Lower leg skin (tissue), 3 donors: ENCODE measurements at regions not wholly inside any gene's neighbourhood (a gene's known extent, or its start where the extent isn't known, plus 50 kb on each side); places are given as distances from the start of the nearest gene placed in this dataset.
"Not testable (repeated sequence)": the region's sequence is repeated elsewhere in the genome, so short reads cannot be mapped to it uniquely, and the experiment has no call there.

ENCODE experiments used
- CTCF ChIP-seq, 3 donors: fragments of 450-650 bp; IDR thresholded peaks; one replicate each; pipeline ENCODE4 v1.5.1; 2016; ENCODE audit warnings: antibody characterized with exemption in 3 of 3, mild to moderate bottlenecking in 3 of 3, moderate library complexity in 2 of 3
- POLR2A ChIP-seq, 2 donors: fragments of 450-650 bp; IDR thresholded peaks; one replicate each; pipeline ENCODE4 v1.6.1; 2016 to 2017; ENCODE audit warnings: antibody characterized with exemption in 2 of 2, mild to moderate bottlenecking in 1 of 2, moderate library complexity in 1 of 2

DNA sequence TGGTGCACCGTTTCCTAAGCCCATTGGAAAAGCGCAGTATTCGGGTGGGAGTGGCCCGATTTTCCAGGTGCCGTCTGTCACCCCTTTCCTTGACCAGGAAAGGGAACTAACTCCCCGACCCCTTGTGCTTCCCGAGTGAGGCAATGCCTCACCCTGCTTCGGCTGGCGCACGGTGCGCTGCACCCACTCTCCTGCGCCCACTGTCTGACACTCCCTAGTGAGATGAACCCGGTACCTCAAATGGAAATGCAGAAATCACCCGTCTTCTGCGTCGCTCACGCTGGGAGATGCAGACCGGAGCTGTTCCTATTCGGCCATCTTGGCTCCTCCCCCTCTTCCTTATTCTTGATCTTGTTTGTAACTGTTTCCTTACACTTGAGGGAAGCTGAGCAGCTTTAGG is 142.8 kb upstream of the DST start:
- TF ChIP-seq POLR2A, CTCF (IDR thresholded peaks at IDR 0.05): not testable (repeated sequence)
